OCI-LY3 (cell line): ENCODE measurements at regions not wholly inside any gene's neighbourhood (a gene's known extent, or its start where the extent isn't known, plus 50 kb on each side); places are given as distances from the start of the nearest gene placed in this dataset.

Experiments used
- H2AFZ ChIP-seq: fragments of 200-600, 300-600 bp; shearing (Covaris generic); 2 replicates; pipeline ENCODE4 v1.6.0; 2014; ENCODE audit warnings: antibody characterized with exemption, low read depth, low read length
- H3K27ac ChIP-seq: fragments of 200-600, 300-600 bp; sonication (generic); 2 replicates; pipeline ENCODE4 v1.5.1; 2014; ENCODE audit warnings: mild to moderate bottlenecking, low read length, moderate library complexity, mixed read lengths
- H3K27me3 ChIP-seq: fragments of 200-600, 300-600 bp; sonication (generic); 2 replicates; pipeline ENCODE4 v1.6.1; 2014; ENCODE audit warnings: low read depth, low read length, mixed read lengths
- H3K36me3 ChIP-seq: fragments of 200-600, 300-600 bp; sonication (generic); replicated peaks from 2 replicates; pipeline ENCODE3; 2014; ENCODE audit warnings: low read depth, low read length, mixed read lengths
- H3K4me1 ChIP-seq: fragments of 300-600, 200-600 bp; sonication (generic); 2 replicates; pipeline ENCODE4 v1.6.1; 2014; ENCODE audit warnings: low read length, mixed read lengths
- H3K4me2 ChIP-seq: fragments of 200-600, 300-600 bp; sonication (generic); 2 replicates; pipeline ENCODE4 v1.6.1; 2014; ENCODE audit warnings: low read length, mixed read lengths
- H3K4me3 ChIP-seq: fragments of 300-600, 200-600 bp; sonication (generic); 2 replicates; pipeline ENCODE4 v1.5.1; 2014; ENCODE audit warnings: antibody characterized with exemption, mild to moderate bottlenecking, low read length, moderate library complexity
- H3K79me2 ChIP-seq: fragments of 300-600, 200-600 bp; shearing (Covaris generic); 2 replicates; pipeline ENCODE4 v1.6.1; 2014; ENCODE audit warnings: mild to moderate bottlenecking, low read length, mixed read lengths
- H3K9ac ChIP-seq: fragments of 300-600, 200-600 bp; shearing (Covaris generic); 2 replicates; pipeline ENCODE4 v1.6.0; 2014; ENCODE audit warnings: mild to moderate bottlenecking, low read length, moderate library complexity
- H3K9me3 ChIP-seq: fragments of 200-600, 300-600 bp; shearing (Covaris generic); 2 replicates; pipeline ENCODE4 v1.6.1; 2014; ENCODE audit warnings: low read length, mixed read lengths; ENCODE audit not compliant: insufficient read depth
- H4K20me1 ChIP-seq: fragments of 200-600, 300-600 bp; sonication (generic); 2 replicates; pipeline ENCODE4 v1.6.1; 2016; ENCODE audit warnings: low read length, mixed read lengths; ENCODE audit not compliant: insufficient read depth
- CTCF ChIP-seq: fragments of 200-600, 300-600 bp; sonication (generic); IDR thresholded peaks from 2 replicates; pipeline ENCODE4 v1.5.1; 2014; ENCODE audit warnings: antibody characterized with exemption, low read length, low read depth
- EZH2phosphoT487 ChIP-seq: fragments of 200-600 bp; shearing (Covaris generic); IDR thresholded peaks from 2 replicates; pipeline ENCODE4 v1.6.1; 2018; ENCODE audit warnings: antibody characterized with exemption, mixed run types, low read depth

- no peaks in the 10 kb centered on the region; the same call in 1 of the 2 replicates for H3K27me3 ChIP-seq
- no peak overlapping the region for H3K4me2 ChIP-seq
- TF ChIP-seq CTCF = no peak
- no peak for TF ChIP-seq EZH2phosphoT487
Observed at GRCh38 chr1:18041685-18042355, 65.8 kb upstream of the IGSF21 start.

GRCh38 chr1:18043871-18044270 is 63.7 kb upstream of the IGSF21 start:
- Histone ChIP-seq H4K20me1 (no peaks in the 10 kb centered on the region), H3K27ac (no peak overlapping the region), H3K4me2 (no peak overlapping the region), H3K36me3 (no peaks in the 10 kb centered on the region), H3K27me3 (no peaks in the 10 kb centered on the region), H3K9ac (no peak overlapping the region), H3K9me3 (no peaks in the 10 kb centered on the region), H3K79me2 (no peaks in the 10 kb centered on the region), H3K4me1 (no peaks in the 10 kb centered on the region), H2AFZ (no peak overlapping the region), H3K4me3 (no peak overlapping the region)
- TF ChIP-seq CTCF = no peak
- no peak for TF ChIP-seq EZH2phosphoT487

More at GRCh38 chr1:18041685-18042355, 65.8 kb upstream of the IGSF21 start:
- Histone ChIP-seq H3K9me3 (no peaks in the 10 kb centered on the region), H4K20me1 (no peaks in the 10 kb centered on the region), H3K4me1 (no peaks in the 10 kb centered on the region), H3K79me2 (no peaks in the 10 kb centered on the region), H3K36me3 (no peaks in the 10 kb centered on the region), H3K27ac (no peak overlapping the region), H3K9ac (no peak overlapping the region), H3K4me3 (no peak overlapping the region), H2AFZ (no peak overlapping the region)

DNA sequence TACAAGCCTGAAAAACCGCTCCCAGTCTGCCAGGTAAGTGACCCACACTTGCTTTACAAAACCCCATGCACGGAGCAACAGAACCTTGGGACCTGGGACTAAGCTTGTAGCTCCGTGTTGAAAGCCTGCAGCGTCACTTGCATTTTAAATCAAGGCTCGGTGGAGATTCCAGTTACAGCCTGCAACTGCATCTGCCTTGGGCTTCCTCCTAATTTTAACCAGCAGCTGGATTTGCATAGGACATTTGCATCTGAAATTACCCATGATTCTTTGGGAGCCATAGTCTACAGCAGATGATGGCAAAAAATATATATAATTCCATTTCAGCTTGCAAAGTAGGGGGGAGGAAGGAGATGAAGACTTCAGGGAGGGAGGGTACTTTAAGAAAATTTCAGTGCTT is 62.4 kb upstream of the IGSF21 start:
- H3K79me2 ChIP-seq = no peaks in the 10 kb centered on the region
- no peaks in the 10 kb centered on the region for H3K9me3 ChIP-seq
- no peak overlapping the region for H3K9ac ChIP-seq
- TF ChIP-seq EZH2phosphoT487 (no peak), CTCF (no peak)
- no peaks in the 10 kb centered on the region for H3K36me3 ChIP-seq
- H3K27ac ChIP-seq = no peak overlapping the region
- no peaks in the 10 kb centered on the region for H3K27me3 ChIP-seq
- no peaks in the 10 kb centered on the region for H3K4me1 ChIP-seq
- H4K20me1 ChIP-seq = no peaks in the 10 kb centered on the region
- H2AFZ ChIP-seq = no peak overlapping the region
- no peak overlapping the region for H3K4me3 ChIP-seq
- H3K4me2 ChIP-seq = no peak overlapping the region

- Histone ChIP-seq H3K27me3 (no peaks in the 10 kb centered on the region), H3K79me2 (no peaks in the 10 kb centered on the region), H3K27ac (no peak overlapping the region), H3K4me1 (no peaks in the 10 kb centered on the region), H3K9ac (no peak overlapping the region), H3K4me3 (no peak overlapping the region), H4K20me1 (no peaks in the 10 kb centered on the region), H2AFZ (no peak overlapping the region), H3K9me3 (no peaks in the 10 kb centered on the region), H3K36me3 (no peaks in the 10 kb centered on the region), H3K4me2 (no peak overlapping the region)
- no peak for TF ChIP-seq EZH2phosphoT487
- TF ChIP-seq CTCF = no peak
Observed at GRCh38 chr1:18045621-18046020, 62.0 kb upstream of the IGSF21 start.
